ENCODE measurements at regions not wholly inside any gene's neighbourhood (a gene's known extent, or its start where the extent isn't known, plus 50 kb on each side); places are given as distances from the start of the nearest gene placed in this dataset.

DNA sequence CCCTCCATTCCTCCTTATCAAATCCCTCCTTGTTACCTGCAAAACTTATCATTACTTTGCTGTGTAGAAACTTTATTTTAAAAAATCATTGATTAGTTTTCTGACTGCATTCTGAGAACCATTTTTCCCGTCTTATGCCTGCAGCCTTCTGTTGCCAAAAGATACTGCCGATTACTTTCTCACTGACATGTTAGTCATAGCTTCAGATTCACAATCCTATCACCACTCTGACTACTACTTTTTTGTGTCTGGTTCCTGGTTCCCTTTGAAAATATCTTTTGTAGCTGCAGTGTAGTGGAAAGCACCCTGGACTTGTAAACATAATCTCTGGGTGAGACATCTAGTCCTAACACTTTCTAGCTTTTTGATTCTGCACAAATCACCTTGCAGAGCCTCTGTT lies 71.7 kb downstream of the NR2F1 start:
- no peaks in the 10 kb centered on the region for H3K36me3 ChIP-seq (replicated peaks; ENCODE audit: insufficient read depth, low read depth)
- no peak overlapping the region for H3K4me2 ChIP-seq
- no peak overlapping the region for H3K27ac ChIP-seq
- no peaks in the 10 kb centered on the region for H3K27me3 ChIP-seq
- no peaks in the 10 kb centered on the region for H3K4me1 ChIP-seq (ENCODE audit: insufficient read depth)
- H4K20me1 ChIP-seq (ENCODE audit: insufficient read depth, poor library complexity, severe bottlenecking), result no peaks in the 10 kb centered on the region
- H3K79me2 ChIP-seq, result no peaks in the 10 kb centered on the region
- TF ChIP-seq EZH2 (IDR thresholded peaks at IDR 0.05; ENCODE audit: borderline replicate concordance) (no peak), EZH2phosphoT487 (IDR thresholded peaks at IDR 0.05; ENCODE audit: low read depth, severe bottlenecking, unreplicated experiment) (no peak)
- TF ChIP-seq, protein P1, sequence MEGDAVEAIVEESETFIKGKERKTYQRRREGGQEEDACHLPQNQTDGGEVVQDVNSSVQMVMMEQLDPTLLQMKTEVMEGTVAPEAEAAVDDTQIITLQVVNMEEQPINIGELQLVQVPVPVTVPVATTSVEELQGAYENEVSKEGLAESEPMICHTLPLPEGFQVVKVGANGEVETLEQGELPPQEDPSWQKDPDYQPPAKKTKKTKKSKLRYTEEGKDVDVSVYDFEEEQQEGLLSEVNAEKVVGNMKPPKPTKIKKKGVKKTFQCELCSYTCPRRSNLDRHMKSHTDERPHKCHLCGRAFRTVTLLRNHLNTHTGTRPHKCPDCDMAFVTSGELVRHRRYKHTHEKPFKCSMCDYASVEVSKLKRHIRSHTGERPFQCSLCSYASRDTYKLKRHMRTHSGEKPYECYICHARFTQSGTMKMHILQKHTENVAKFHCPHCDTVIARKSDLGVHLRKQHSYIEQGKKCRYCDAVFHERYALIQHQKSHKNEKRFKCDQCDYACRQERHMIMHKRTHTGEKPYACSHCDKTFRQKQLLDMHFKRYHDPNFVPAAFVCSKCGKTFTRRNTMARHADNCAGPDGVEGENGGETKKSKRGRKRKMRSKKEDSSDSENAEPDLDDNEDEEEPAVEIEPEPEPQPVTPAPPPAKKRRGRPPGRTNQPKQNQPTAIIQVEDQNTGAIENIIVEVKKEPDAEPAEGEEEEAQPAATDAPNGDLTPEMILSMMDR (IDR thresholded peaks at IDR 0.05; ENCODE audit: poor library complexity), result no peak
- peaks cover 3% of the 10 kb centered on the region for H3K9me2 ChIP-seq (replicated peaks; ENCODE audit: insufficient read depth)
- WGBS (ENCODE audit: low lambda C conversion rate, missing lambda C conversion rate), result 88% methylated on average over 2 of the region's 2 CpGs
- no peak overlapping the region for H2AFZ ChIP-seq
- no peak for DNase-seq (ENCODE audit: low spot score)
- no peaks in the 10 kb centered on the region for H3K9me3 ChIP-seq (ENCODE audit: low read depth)
- H3K4me3 ChIP-seq, result no peak overlapping the region

DNA sequence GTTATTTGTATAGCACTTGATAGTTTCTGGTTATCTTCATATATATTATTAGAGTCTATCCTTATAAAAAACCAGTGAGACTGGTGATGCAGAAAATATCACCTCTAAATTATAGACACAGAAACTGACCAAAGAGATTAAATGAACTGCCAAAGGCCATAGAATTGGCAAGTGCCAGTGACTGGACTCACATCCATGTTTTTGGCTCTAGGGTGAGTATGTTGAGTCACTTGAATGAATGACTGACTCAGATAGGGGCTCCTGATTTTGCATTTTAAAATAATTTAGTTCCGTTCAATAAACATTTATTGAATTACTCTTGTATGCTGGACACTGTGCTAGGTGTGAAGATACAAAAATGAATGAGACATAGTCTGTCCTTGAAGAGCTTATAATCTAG lies 70.7 kb downstream of the NR2F1 start:
- Histone ChIP-seq H3K27ac (no peak overlapping the region), H3K4me2 (no peak overlapping the region), H3K9me3 (ENCODE audit: low read depth) (no peaks in the 10 kb centered on the region), H3K9me2 (replicated peaks; ENCODE audit: insufficient read depth) (peaks cover 3% of the 10 kb centered on the region), H3K4me1 (ENCODE audit: insufficient read depth) (no peaks in the 10 kb centered on the region), H2AFZ (no peak overlapping the region), H3K4me3 (no peak overlapping the region), H3K79me2 (no peaks in the 10 kb centered on the region), H3K27me3 (no peaks in the 10 kb centered on the region), H3K36me3 (replicated peaks; ENCODE audit: insufficient read depth, low read depth) (no peaks in the 10 kb centered on the region), H4K20me1 (ENCODE audit: insufficient read depth, poor library complexity, severe bottlenecking) (no peaks in the 10 kb centered on the region)
- TF ChIP-seq, protein P1 (IDR thresholded peaks at IDR 0.05; ENCODE audit: poor library complexity), result no peak
- TF ChIP-seq EZH2 (IDR thresholded peaks at IDR 0.05; ENCODE audit: borderline replicate concordance) (no peak), EZH2phosphoT487 (IDR thresholded peaks at IDR 0.05; ENCODE audit: low read depth, severe bottlenecking, unreplicated experiment) (no peak)
- WGBS (ENCODE audit: low lambda C conversion rate, missing lambda C conversion rate), result 89% methylated on average over 1 of the region's 1 CpG
- DNase-seq (ENCODE audit: low spot score), result no peak

GRCh38 chr5:93649234-93649900 lies 66.3 kb downstream of the NR2F1 start:
- TF ChIP-seq, protein P1 (IDR thresholded peaks at IDR 0.05; ENCODE audit: poor library complexity), result no peak
- TF ChIP-seq EZH2 (IDR thresholded peaks at IDR 0.05; ENCODE audit: borderline replicate concordance) (no peak), EZH2phosphoT487 (IDR thresholded peaks at IDR 0.05; ENCODE audit: low read depth, severe bottlenecking, unreplicated experiment) (no peak)
- DNase-seq (ENCODE audit: low spot score), result no peak
- H4K20me1 ChIP-seq (ENCODE audit: insufficient read depth, poor library complexity, severe bottlenecking), result no peaks in the 10 kb centered on the region
- H3K4me3 ChIP-seq, result no peak overlapping the region
- no peaks in the 10 kb centered on the region for H3K4me1 ChIP-seq (ENCODE audit: insufficient read depth)
- no peaks in the 10 kb centered on the region for H3K9me3 ChIP-seq (ENCODE audit: low read depth)
- no peaks in the 10 kb centered on the region for H3K9me2 ChIP-seq (replicated peaks; ENCODE audit: insufficient read depth)
- H3K79me2 ChIP-seq, result no peaks in the 10 kb centered on the region
- H3K36me3 ChIP-seq (replicated peaks; ENCODE audit: insufficient read depth, low read depth), result no peaks in the 10 kb centered on the region
- H2AFZ ChIP-seq, result no peak overlapping the region
- 50% methylated on average over 1 of the region's 1 CpG for WGBS (ENCODE audit: low lambda C conversion rate, missing lambda C conversion rate)
- H3K27me3 ChIP-seq, result no peaks in the 10 kb centered on the region
- no peak overlapping the region for H3K27ac ChIP-seq
- H3K4me2 ChIP-seq, result no peak overlapping the region

Measured in hepatocyte (in vitro differentiated cells).